ENCODE measurements at regions not wholly inside any gene's neighbourhood (a gene's known extent, or its start where the extent isn't known, plus 50 kb on each side); places are given as distances from the start of the nearest gene placed in this dataset.

DNA sequence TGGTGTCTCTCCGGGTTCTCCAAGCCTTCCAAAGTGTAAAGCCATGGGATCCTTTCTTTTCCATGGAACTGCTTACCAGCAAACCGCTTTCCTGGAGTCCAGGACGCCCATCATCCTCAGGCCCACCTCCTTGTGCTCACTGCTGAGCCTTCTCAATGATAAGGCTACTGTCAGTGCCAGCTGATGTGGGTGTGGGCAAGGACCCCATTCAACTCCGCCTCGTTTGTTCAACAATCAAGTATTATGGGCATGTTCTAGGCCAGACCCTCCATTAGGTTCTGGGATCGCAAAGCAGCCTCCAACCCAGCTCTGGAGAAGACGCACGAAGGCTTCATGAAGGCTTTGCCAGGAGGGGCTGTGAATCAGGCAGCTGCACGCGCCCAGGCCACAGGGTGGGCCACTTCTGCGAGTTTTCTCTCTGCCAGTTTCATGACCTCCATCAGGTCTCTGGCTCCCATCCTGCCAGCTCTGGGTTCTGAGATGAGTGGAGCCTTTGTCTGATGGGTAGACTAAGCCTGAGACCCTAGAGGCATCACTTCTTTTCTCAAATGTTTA, 177.1 kb downstream of the MRPL14 start:
- DNase-seq (ENCODE audit: low read depth, low spot score), result no peak
- no peak overlapping the region for H3K4me3 ChIP-seq (ENCODE audit: low read depth in 2 of 2, low read length in 2 of 2)
- no peaks in the 10 kb centered on the region for H3K4me1 ChIP-seq (ENCODE audit: control insufficient read depth, insufficient read depth, low read length)
- H3K27me3 ChIP-seq (ENCODE audit: control insufficient read depth, insufficient read depth, low read length), result no peaks in the 10 kb centered on the region
- H3K9me3 ChIP-seq (ENCODE audit: control insufficient read depth, insufficient read depth, low read depth, low read length), result peaks cover 9% of the 10 kb centered on the region; the same call in 1 of the 2 replicates
- no TSS peak for BruUV-seq (replicated peaks)
- ChIA-PET POLR2A (no interaction called here), CTCF (interaction anchor here (0.6 kb wide), 1 partner anchor 184 kb away, joined by 3 read pairs; no protein-coding TSS in a partner anchor)
- H3K27ac ChIP-seq (ENCODE audit: low read length), result peak overlapping the region; percentile 31; the same call in 1 of the 2 replicates
- no peaks in the 10 kb centered on the region for H3K36me3 ChIP-seq (ENCODE audit: control insufficient read depth, insufficient read depth, low read length)
- intact Hi-C loops (cut with micrococcal nuclease; ENCODE audit: unreplicated experiment) (loop anchor here (10.0 kb wide), 1 partner anchor 125 kb away; no protein-coding TSS in a partner anchor), in situ Hi-C loops (cut with HindIII; ENCODE audit: low pct_unique_long_range_greater_than_20kb, low sequenced_read_pairs) (no loop called here)
- ATAC-seq, result no peak
- TF ChIP-seq, protein P1, sequence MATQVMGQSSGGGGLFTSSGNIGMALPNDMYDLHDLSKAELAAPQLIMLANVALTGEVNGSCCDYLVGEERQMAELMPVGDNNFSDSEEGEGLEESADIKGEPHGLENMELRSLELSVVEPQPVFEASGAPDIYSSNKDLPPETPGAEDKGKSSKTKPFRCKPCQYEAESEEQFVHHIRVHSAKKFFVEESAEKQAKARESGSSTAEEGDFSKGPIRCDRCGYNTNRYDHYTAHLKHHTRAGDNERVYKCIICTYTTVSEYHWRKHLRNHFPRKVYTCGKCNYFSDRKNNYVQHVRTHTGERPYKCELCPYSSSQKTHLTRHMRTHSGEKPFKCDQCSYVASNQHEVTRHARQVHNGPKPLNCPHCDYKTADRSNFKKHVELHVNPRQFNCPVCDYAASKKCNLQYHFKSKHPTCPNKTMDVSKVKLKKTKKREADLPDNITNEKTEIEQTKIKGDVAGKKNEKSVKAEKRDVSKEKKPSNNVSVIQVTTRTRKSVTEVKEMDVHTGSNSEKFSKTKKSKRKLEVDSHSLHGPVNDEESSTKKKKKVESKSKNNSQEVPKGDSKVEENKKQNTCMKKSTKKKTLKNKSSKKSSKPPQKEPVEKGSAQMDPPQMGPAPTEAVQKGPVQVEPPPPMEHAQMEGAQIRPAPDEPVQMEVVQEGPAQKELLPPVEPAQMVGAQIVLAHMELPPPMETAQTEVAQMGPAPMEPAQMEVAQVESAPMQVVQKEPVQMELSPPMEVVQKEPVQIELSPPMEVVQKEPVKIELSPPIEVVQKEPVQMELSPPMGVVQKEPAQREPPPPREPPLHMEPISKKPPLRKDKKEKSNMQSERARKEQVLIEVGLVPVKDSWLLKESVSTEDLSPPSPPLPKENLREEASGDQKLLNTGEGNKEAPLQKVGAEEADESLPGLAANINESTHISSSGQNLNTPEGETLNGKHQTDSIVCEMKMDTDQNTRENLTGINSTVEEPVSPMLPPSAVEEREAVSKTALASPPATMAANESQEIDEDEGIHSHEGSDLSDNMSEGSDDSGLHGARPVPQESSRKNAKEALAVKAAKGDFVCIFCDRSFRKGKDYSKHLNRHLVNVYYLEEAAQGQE (IDR thresholded peaks at IDR 0.05; ENCODE audit: insufficient read depth in 1 of 2, low read depth in 2 of 2, low read length in 1 of 2), result no peak
- TF ChIP-seq POLR2AphosphoS5 (IDR thresholded peaks at IDR 0.05; ENCODE audit: low read depth, low read length), result no peak
- TF ChIP-seq SIN3A (IDR thresholded peaks at IDR 0.05; ENCODE audit: borderline replicate concordance, insufficient read depth, low read depth, low read length), result no peak
- TF ChIP-seq, protein P2, sequence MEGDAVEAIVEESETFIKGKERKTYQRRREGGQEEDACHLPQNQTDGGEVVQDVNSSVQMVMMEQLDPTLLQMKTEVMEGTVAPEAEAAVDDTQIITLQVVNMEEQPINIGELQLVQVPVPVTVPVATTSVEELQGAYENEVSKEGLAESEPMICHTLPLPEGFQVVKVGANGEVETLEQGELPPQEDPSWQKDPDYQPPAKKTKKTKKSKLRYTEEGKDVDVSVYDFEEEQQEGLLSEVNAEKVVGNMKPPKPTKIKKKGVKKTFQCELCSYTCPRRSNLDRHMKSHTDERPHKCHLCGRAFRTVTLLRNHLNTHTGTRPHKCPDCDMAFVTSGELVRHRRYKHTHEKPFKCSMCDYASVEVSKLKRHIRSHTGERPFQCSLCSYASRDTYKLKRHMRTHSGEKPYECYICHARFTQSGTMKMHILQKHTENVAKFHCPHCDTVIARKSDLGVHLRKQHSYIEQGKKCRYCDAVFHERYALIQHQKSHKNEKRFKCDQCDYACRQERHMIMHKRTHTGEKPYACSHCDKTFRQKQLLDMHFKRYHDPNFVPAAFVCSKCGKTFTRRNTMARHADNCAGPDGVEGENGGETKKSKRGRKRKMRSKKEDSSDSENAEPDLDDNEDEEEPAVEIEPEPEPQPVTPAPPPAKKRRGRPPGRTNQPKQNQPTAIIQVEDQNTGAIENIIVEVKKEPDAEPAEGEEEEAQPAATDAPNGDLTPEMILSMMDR (IDR thresholded peaks at IDR 0.05), result no peak
- TF ChIP-seq TCF7L2 (IDR thresholded peaks at IDR 0.05; ENCODE audit: low read depth, low read length), result no peak

DNA sequence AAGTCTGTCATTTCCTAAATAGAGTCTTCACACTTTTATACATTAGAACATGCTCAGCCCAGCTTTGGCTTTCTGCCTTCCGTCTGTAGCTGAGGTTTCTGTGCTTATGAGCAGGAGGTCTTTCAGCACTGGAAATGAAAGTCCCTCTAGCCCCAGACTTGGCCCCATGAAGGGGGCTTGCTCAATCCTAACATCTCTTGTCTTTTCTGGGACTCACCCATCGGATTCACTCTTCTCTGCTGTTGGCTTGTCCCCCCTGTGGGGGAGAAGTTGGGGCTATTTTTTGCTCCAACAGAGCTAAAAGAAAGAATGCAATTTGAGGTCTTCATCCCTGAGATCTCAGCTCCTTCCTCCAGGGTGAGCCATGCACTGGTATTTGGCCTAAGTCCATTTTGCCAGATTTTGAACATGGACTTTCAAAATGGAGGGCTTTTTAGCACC, 177.7 kb downstream of the MRPL14 start:
- in situ Hi-C loops (cut with HindIII; ENCODE audit: low pct_unique_long_range_greater_than_20kb, low sequenced_read_pairs), result no loop called here
- BruUV-seq (replicated peaks), result no TSS peak
- ATAC-seq, result no peak

More for the DNA sequence above, 177.7 kb downstream of the MRPL14 start:
- Histone ChIP-seq H3K27me3 (ENCODE audit: control insufficient read depth, insufficient read depth, low read length) (no peaks in the 10 kb centered on the region), H3K4me1 (ENCODE audit: control insufficient read depth, insufficient read depth, low read length) (no peaks in the 10 kb centered on the region), H3K4me3 (ENCODE audit: low read depth in 2 of 2, low read length in 2 of 2) (no peak overlapping the region), H3K9me3 (ENCODE audit: control insufficient read depth, insufficient read depth, low read depth, low read length) (peaks cover 13% of the 10 kb centered on the region; the same call in 1 of the 2 replicates), H3K36me3 (ENCODE audit: control insufficient read depth, insufficient read depth, low read length) (no peaks in the 10 kb centered on the region), H3K27ac (ENCODE audit: low read length) (no peak overlapping the region; the same call in 1 of the 2 replicates)
- intact Hi-C loops (cut with micrococcal nuclease; ENCODE audit: unreplicated experiment), result no loop called here
- TF ChIP-seq POLR2AphosphoS5 (IDR thresholded peaks at IDR 0.05; ENCODE audit: low read depth, low read length) (no peak), SIN3A (IDR thresholded peaks at IDR 0.05; ENCODE audit: borderline replicate concordance, insufficient read depth, low read depth, low read length) (no peak), TCF7L2 (IDR thresholded peaks at IDR 0.05; ENCODE audit: low read depth, low read length) (no peak)
- TF ChIP-seq, protein P2 (IDR thresholded peaks at IDR 0.05), result no peak
- TF ChIP-seq, protein P1 (IDR thresholded peaks at IDR 0.05; ENCODE audit: insufficient read depth in 1 of 2, low read depth in 2 of 2, low read length in 1 of 2), result no peak
- CTCF ChIA-PET, result interaction anchor here (0.6 kb wide), 1 partner anchor 183 kb away, joined by 3 read pairs; no protein-coding TSS in a partner anchor
- no peak for DNase-seq (ENCODE audit: low read depth, low spot score)
- POLR2A ChIA-PET, result no interaction called here

All from Panc1 (cell line).